Natural killer cell (primary cell): ENCODE measurements at regions not wholly inside any gene's neighbourhood (a gene's known extent, or its start where the extent isn't known, plus 50 kb on each side); places are given as distances from the start of the nearest gene placed in this dataset.

ENCODE experiments used
- ATAC-seq, 3 donors: fragments of 150-1000 bp in 2 of 3; fragments of 200-7000 bp in 1 of 3; cut with Tn5 transposase; 1 replicate in 1 of 3; 2 replicates in 2 of 3; pipeline ENCODE4 v1.10.0; 2021; ENCODE audit warnings: mild to moderate bottlenecking in 2 of 3, moderate library complexity in 2 of 3
- DNase-seq, 2 donors: peaks; one replicate each; pipeline versions ENCODE4 v3.0.0 to v3.0.0-alpha.2; 2013 to 2021; ENCODE audit warnings: mixed read lengths in 1 of 2
- H3K27ac ChIP-seq: one replicate; pipeline ENCODE4 v1.5.1; 2013; ENCODE audit warnings: mild to moderate bottlenecking, low read length
- H3K27me3 ChIP-seq: one replicate; pipeline ENCODE4 v1.6.1; 2013; ENCODE audit warnings: low read length; ENCODE audit not compliant: control insufficient read depth, insufficient read depth
- H3K36me3 ChIP-seq: one replicate; pipeline ENCODE4 v1.6.1; 2013; ENCODE audit warnings: low read length; ENCODE audit not compliant: control insufficient read depth, insufficient read depth
- H3K4me1 ChIP-seq: one replicate; pipeline ENCODE4 v1.6.1; 2013; ENCODE audit warnings: low read length; ENCODE audit not compliant: control insufficient read depth, insufficient read depth
- H3K4me3 ChIP-seq: one replicate; pipeline ENCODE4 v1.5.1; 2013; ENCODE audit warnings: low read length
- H3K9me3 ChIP-seq: one replicate; pipeline ENCODE4 v1.6.1; 2013; ENCODE audit warnings: low read length; ENCODE audit not compliant: control insufficient read depth, insufficient read depth
- H3K27ac Mint-ChIP-seq, 2 donors: one replicate each; pipeline ENCODE4 v1.8.0; 2022; ENCODE audit warnings: mild to moderate bottlenecking in 2 of 2, mixed read lengths in 2 of 2, moderate library complexity in 1 of 2
- H3K27me3 Mint-ChIP-seq, 2 donors: one replicate each; pipeline ENCODE4 v1.8.0; 2022; ENCODE audit warnings: low read depth in 2 of 2, mixed read lengths in 2 of 2
- H3K36me3 Mint-ChIP-seq: one replicate; pipeline ENCODE4 v1.8.0; 2022; ENCODE audit warnings: mixed read lengths
- H3K4me1 Mint-ChIP-seq, 2 donors: one replicate each; pipeline ENCODE4 v1.8.0; 2022; ENCODE audit warnings: mixed read lengths in 2 of 2
- H3K4me3 Mint-ChIP-seq: one replicate; pipeline ENCODE4 v1.8.0; 2022; ENCODE audit warnings: mild to moderate bottlenecking, moderate library complexity, mixed read lengths
- H3K9me3 Mint-ChIP-seq, 2 donors: one replicate each; pipeline ENCODE4 v1.8.0; 2022; ENCODE audit warnings: mixed read lengths in 2 of 2
- CTCF ChIP-seq: fragments of 200-600 bp; IDR thresholded peaks from one replicate; pipeline ENCODE4 v1.8.0; 2022; ENCODE audit warnings: antibody characterized with exemption
- WGBS: methylation state at CpG from one replicate; pipeline ENCODE4 v1.1.7; 2013; ENCODE audit warnings: missing lambda C conversion rate; ENCODE audit not compliant: insufficient coverage; 5-methylcytosine and 5-hydroxymethylcytosine counted together
- intact Hi-C: fragments of 100-400 bp; cut with micrococcal nuclease; formaldehyde crosslinking; loops from one replicate; pipeline ENCODE4 v1.14.2; 2022

DNA sequence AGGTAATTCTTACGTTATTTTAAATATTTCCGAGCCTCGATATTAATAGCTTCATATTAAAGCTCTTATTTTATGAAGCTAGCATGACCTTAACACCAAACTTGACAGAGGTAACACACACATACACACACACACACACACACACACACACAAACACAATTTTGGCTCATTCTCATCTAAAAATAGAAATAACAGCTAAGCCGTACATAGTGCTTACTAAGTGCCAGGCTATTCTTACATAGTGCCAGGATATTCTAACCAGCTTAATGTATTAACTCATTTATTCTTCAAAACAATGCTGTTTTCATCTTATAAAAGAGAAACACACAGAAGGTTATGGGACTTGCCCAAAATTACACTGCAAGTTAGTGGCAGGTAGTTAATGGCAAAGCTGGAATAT lies 87.0 kb upstream of the BLTP1 start:
- no peaks in the 10 kb centered on the region for H3K9me3 Mint-ChIP-seq
- peaks cover 5 to 19% of the 10 kb centered on the region in 2 donors for H3K27me3 Mint-ChIP-seq
- H3K4me1 Mint-ChIP-seq, result no peaks in the 10 kb centered on the region

GRCh38 chr4:122053186-122053585 lies 98.9 kb upstream of the BLTP1 start:
- H3K4me3 Mint-ChIP-seq, result no peak overlapping the region
- TF ChIP-seq CTCF, result no peak
- no peaks in the 10 kb centered on the region for H3K36me3 Mint-ChIP-seq
- H3K27me3 Mint-ChIP-seq, result peaks cover 0 to 7% of the 10 kb centered on the region in 2 donors
- H3K27ac Mint-ChIP-seq, result no peak overlapping the region
- no peaks in the 10 kb centered on the region for H3K27me3 ChIP-seq
- H3K36me3 ChIP-seq, result no peaks in the 10 kb centered on the region
- H3K9me3 Mint-ChIP-seq, result no peaks in the 10 kb centered on the region
- DNase-seq (no peak), ATAC-seq (no peak)
- no peak overlapping the region for H3K27ac ChIP-seq
- no peaks in the 10 kb centered on the region for H3K9me3 ChIP-seq
- intact Hi-C loops, result no loop called here
- H3K4me3 ChIP-seq, result no peak overlapping the region
- 89% methylated on average over 3 of the region's 4 CpGs for WGBS
- H3K4me1 Mint-ChIP-seq, result peaks cover 0 to 1% of the 10 kb centered on the region in 2 donors
- H3K4me1 ChIP-seq, result no peaks in the 10 kb centered on the region

More for the DNA sequence above, 87.0 kb upstream of the BLTP1 start:
- H3K27me3 ChIP-seq, result no peaks in the 10 kb centered on the region
- no peak overlapping the region for H3K4me3 ChIP-seq
- H3K9me3 ChIP-seq, result no peaks in the 10 kb centered on the region
- no peaks in the 10 kb centered on the region for H3K36me3 Mint-ChIP-seq
- no peaks in the 10 kb centered on the region for H3K36me3 ChIP-seq
- intact Hi-C loops, result no loop called here
- no peak overlapping the region for H3K4me3 Mint-ChIP-seq
- H3K27ac ChIP-seq, result no peak overlapping the region
- 98% methylated on average over 4 of the region's 4 CpGs for WGBS
- no peaks in the 10 kb centered on the region for H3K4me1 ChIP-seq
- TF ChIP-seq CTCF, result no peak
- no peak for DNase-seq
- ATAC-seq, result no peak
- H3K27ac Mint-ChIP-seq, result no peak overlapping the region

GRCh38 chr4:122052677-122053076 lies 99.5 kb upstream of the BLTP1 start:
- H3K27me3 Mint-ChIP-seq, result peaks cover 0 to 7% of the 10 kb centered on the region in 2 donors
- H3K9me3 ChIP-seq, result no peaks in the 10 kb centered on the region
- DNase-seq, result no peak
- H3K4me1 Mint-ChIP-seq, result peaks cover 0 to 5% of the 10 kb centered on the region in 2 donors
- H3K9me3 Mint-ChIP-seq, result no peaks in the 10 kb centered on the region
- ATAC-seq, result no peak
- H3K36me3 Mint-ChIP-seq, result no peaks in the 10 kb centered on the region
- 61% methylated on average over 3 of the region's 3 CpGs for WGBS
- intact Hi-C loops, result no loop called here
- H3K27ac ChIP-seq, result no peak overlapping the region
- H3K27me3 ChIP-seq, result no peaks in the 10 kb centered on the region
- no peak for TF ChIP-seq CTCF
- no peak overlapping the region for H3K4me3 Mint-ChIP-seq
- H3K4me3 ChIP-seq, result no peak overlapping the region
- peaks cover 5% of the 10 kb centered on the region for H3K4me1 ChIP-seq
- no peaks in the 10 kb centered on the region for H3K36me3 ChIP-seq
- H3K27ac Mint-ChIP-seq, result no peak overlapping the region

GRCh38 chr4:122050841-122051240 lies 99.0 kb upstream of the TRPC3 start:
- peaks cover 0 to 5% of the 10 kb centered on the region in 2 donors for H3K4me1 Mint-ChIP-seq
- ATAC-seq (no peak), DNase-seq (no peak)
- H3K27me3 Mint-ChIP-seq, result peaks cover 0 to 7% of the 10 kb centered on the region in 2 donors
- no peaks in the 10 kb centered on the region for H3K9me3 Mint-ChIP-seq
- no peaks in the 10 kb centered on the region for H3K27me3 ChIP-seq
- intact Hi-C loops, result no loop called here
- no peak overlapping the region for H3K27ac ChIP-seq
- H3K4me3 ChIP-seq, result no peak overlapping the region
- no peak for TF ChIP-seq CTCF
- no peaks in the 10 kb centered on the region for H3K36me3 Mint-ChIP-seq
- no peaks in the 10 kb centered on the region for H3K9me3 ChIP-seq
- H3K27ac Mint-ChIP-seq, result no peak overlapping the region
- H3K4me3 Mint-ChIP-seq, result no peak overlapping the region
- no peaks in the 10 kb centered on the region for H3K36me3 ChIP-seq
- H3K4me1 ChIP-seq, result peaks cover 7% of the 10 kb centered on the region
- WGBS, result 100% methylated on average over 2 of the region's 3 CpGs
